ENCODE measurements at regions not wholly inside any gene's neighbourhood (a gene's known extent, or its start where the extent isn't known, plus 50 kb on each side); places are given as distances from the start of the nearest gene placed in this dataset.

DNA sequence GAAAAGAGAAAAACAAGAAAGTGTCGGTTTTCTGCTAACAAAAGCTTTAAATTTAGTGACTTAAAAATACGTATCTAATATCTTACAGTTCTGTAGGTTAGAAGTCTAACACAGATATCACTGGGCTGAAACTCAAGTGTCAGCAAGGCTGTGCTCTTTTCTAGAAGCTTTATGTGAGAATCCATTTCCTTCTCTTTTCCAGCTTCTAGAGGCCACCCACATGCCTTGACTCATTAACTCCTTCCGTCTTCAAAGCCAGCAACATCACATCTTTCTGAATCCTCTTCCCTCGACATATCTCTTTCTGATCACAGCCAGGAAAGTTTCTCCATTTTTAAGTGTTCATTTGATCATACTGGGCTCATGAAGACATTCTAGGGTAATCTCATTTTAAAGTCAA is 262.0 kb downstream of the MAFB start:
- no peak overlapping the region for H3K9ac ChIP-seq (ENCODE audit: low read length in 3 of 3)
- no peaks in the 10 kb centered on the region for H3K36me3 ChIP-seq (ENCODE audit: control insufficient read depth in 2 of 3, insufficient read depth in 3 of 3, low read length in 3 of 3)
- intact Hi-C loops (cut with DNase I), result no loop called here
- H3K9me3 ChIP-seq (ENCODE audit: control insufficient read depth in 2 of 3, insufficient read depth in 1 of 3, low read length in 3 of 3), result no peaks in the 10 kb centered on the region
- no peak overlapping the region for H3K27ac ChIP-seq (ENCODE audit: low read depth in 2 of 2, low read length in 2 of 2)
- H3K27me3 ChIP-seq (ENCODE audit: control insufficient read depth, insufficient read depth, low read length), result no peaks in the 10 kb centered on the region
- no peak overlapping the region for H3K4me3 ChIP-seq (ENCODE audit: low read length in 3 of 3)
- TF ChIP-seq CTCF (IDR thresholded peaks at IDR 0.05; ENCODE audit: borderline replicate concordance, extremely low read depth, insufficient read depth), result no peak
- H3K4me1 ChIP-seq (ENCODE audit: control insufficient read depth in 2 of 3, insufficient read depth in 2 of 3, low read depth in 1 of 3, low read length in 3 of 3), result no peaks in the 10 kb centered on the region
- FAIRE-seq, result no peak
- no peak for DNase-seq

GRCh38 chr20:40424695-40425094 is 264.3 kb downstream of the MAFB start:
- DNase-seq, result no peak
- no peak for FAIRE-seq
- no peak for TF ChIP-seq CTCF (IDR thresholded peaks at IDR 0.05; ENCODE audit: borderline replicate concordance, extremely low read depth, insufficient read depth)
- Histone ChIP-seq H3K4me1 (ENCODE audit: control insufficient read depth in 2 of 3, insufficient read depth in 2 of 3, low read depth in 1 of 3, low read length in 3 of 3) (no peaks in the 10 kb centered on the region), H3K36me3 (ENCODE audit: control insufficient read depth in 2 of 3, insufficient read depth in 3 of 3, low read length in 3 of 3) (no peaks in the 10 kb centered on the region), H3K27me3 (ENCODE audit: control insufficient read depth, insufficient read depth, low read length) (no peaks in the 10 kb centered on the region), H3K9ac (ENCODE audit: low read length in 3 of 3) (no peak overlapping the region), H3K27ac (ENCODE audit: low read depth in 2 of 2, low read length in 2 of 2) (no peak overlapping the region), H3K4me3 (ENCODE audit: low read length in 3 of 3) (no peak overlapping the region), H3K9me3 (ENCODE audit: control insufficient read depth in 2 of 3, insufficient read depth in 1 of 3, low read length in 3 of 3) (no peaks in the 10 kb centered on the region)
- intact Hi-C loops (cut with DNase I), result no loop called here

GRCh38 chr20:40422656-40423055 is 266.4 kb downstream of the MAFB start:
- Histone ChIP-seq H3K27ac (ENCODE audit: low read depth in 2 of 2, low read length in 2 of 2) (no peak overlapping the region), H3K9ac (ENCODE audit: low read length in 3 of 3) (no peak overlapping the region), H3K27me3 (ENCODE audit: control insufficient read depth, insufficient read depth, low read length) (no peaks in the 10 kb centered on the region), H3K4me1 (ENCODE audit: control insufficient read depth in 2 of 3, insufficient read depth in 2 of 3, low read depth in 1 of 3, low read length in 3 of 3) (no peaks in the 10 kb centered on the region), H3K4me3 (ENCODE audit: low read length in 3 of 3) (no peak overlapping the region), H3K36me3 (ENCODE audit: control insufficient read depth in 2 of 3, insufficient read depth in 3 of 3, low read length in 3 of 3) (no peaks in the 10 kb centered on the region), H3K9me3 (ENCODE audit: control insufficient read depth in 2 of 3, insufficient read depth in 1 of 3, low read length in 3 of 3) (no peaks in the 10 kb centered on the region)
- no peak for FAIRE-seq
- no peak for DNase-seq
- intact Hi-C loops (cut with DNase I), result no loop called here
- no peak for TF ChIP-seq CTCF (IDR thresholded peaks at IDR 0.05; ENCODE audit: borderline replicate concordance, extremely low read depth, insufficient read depth)

GRCh38 chr20:40416274-40416673 is 272.8 kb downstream of the MAFB start:
- Histone ChIP-seq H3K9ac (ENCODE audit: low read length in 3 of 3) (no peak overlapping the region), H3K4me1 (ENCODE audit: control insufficient read depth in 2 of 3, insufficient read depth in 2 of 3, low read depth in 1 of 3, low read length in 3 of 3) (no peaks in the 10 kb centered on the region), H3K27ac (ENCODE audit: low read depth in 2 of 2, low read length in 2 of 2) (no peak overlapping the region), H3K9me3 (ENCODE audit: control insufficient read depth in 2 of 3, insufficient read depth in 1 of 3, low read length in 3 of 3) (peaks cover 0 to 3% (median 0%) of the 10 kb centered on the region in 3 donors), H3K27me3 (ENCODE audit: control insufficient read depth, insufficient read depth, low read length) (no peaks in the 10 kb centered on the region), H3K36me3 (ENCODE audit: control insufficient read depth in 2 of 3, insufficient read depth in 3 of 3, low read length in 3 of 3) (no peaks in the 10 kb centered on the region), H3K4me3 (ENCODE audit: low read length in 3 of 3) (no peak overlapping the region)
- FAIRE-seq (no peak), DNase-seq (no peak)
- intact Hi-C loops (cut with DNase I), result no loop called here
- no peak for TF ChIP-seq CTCF (IDR thresholded peaks at IDR 0.05; ENCODE audit: borderline replicate concordance, extremely low read depth, insufficient read depth)

Measured in kidney (tissue), 13 donors.